Trophoblast cell (in vitro differentiated cells and primary cell): ENCODE measurements at regions not wholly inside any gene's neighbourhood (a gene's known extent, or its start where the extent isn't known, plus 50 kb on each side); places are given as distances from the start of the nearest gene placed in this dataset.

Source experiments
- DNase-seq, 2 donors: peaks; one replicate each; pipeline ENCODE4 v3.0.0-alpha.2; 2016
- H2AFZ ChIP-seq: 2 replicates; pipeline ENCODE4 v1.6.1; 2013; ENCODE audit warnings: low read length, moderate library complexity, mild to moderate bottlenecking; ENCODE audit not compliant: insufficient read depth, poor library complexity
- H2AK5ac ChIP-seq: 2 replicates; pipeline ENCODE4 v1.6.1; 2013; ENCODE audit warnings: mild to moderate bottlenecking, low read length
- H2BK120ac ChIP-seq: 2 replicates; pipeline ENCODE4 v1.6.1; 2013; ENCODE audit warnings: low read length, mild to moderate bottlenecking, moderate library complexity; ENCODE audit not compliant: insufficient read depth, poor library complexity
- H2BK12ac ChIP-seq: 2 replicates; pipeline ENCODE4 v1.6.1; 2013; ENCODE audit warnings: mild to moderate bottlenecking, low read length, moderate library complexity
- H2BK5ac ChIP-seq: 2 replicates; pipeline ENCODE4 v1.6.1; 2013; ENCODE audit warnings: low read length, low read depth, moderate library complexity, mild to moderate bottlenecking; ENCODE audit not compliant: poor library complexity
- H3K14ac ChIP-seq: 2 replicates; pipeline ENCODE4 v1.6.1; 2013; ENCODE audit warnings: mild to moderate bottlenecking, low read length
- H3K18ac ChIP-seq: 2 replicates; pipeline ENCODE4 v1.6.1; 2013; ENCODE audit warnings: mild to moderate bottlenecking, low read length
- H3K23ac ChIP-seq: 2 replicates; pipeline ENCODE4 v1.6.1; 2013; ENCODE audit warnings: low read length
- H3K27ac ChIP-seq: 2 replicates; pipeline ENCODE4 v1.5.1; 2013; ENCODE audit warnings: low read depth, mild to moderate bottlenecking, inconsistent platforms, low read length, moderate library complexity
- H3K27me3 ChIP-seq: 2 replicates; pipeline ENCODE4 v1.6.1; 2013; ENCODE audit warnings: inconsistent platforms, mild to moderate bottlenecking, low read length, moderate library complexity; ENCODE audit not compliant: insufficient read depth
- H3K36me3 ChIP-seq, 2 experiments: 1 replicate in 1 of 2; 2 replicates in 1 of 2; pipeline ENCODE4 v1.6.1; 2013; ENCODE audit warnings: low read length in 2 of 2, mild to moderate bottlenecking in 2 of 2, moderate library complexity in 1 of 2; ENCODE audit not compliant: insufficient read depth in 2 of 2, control insufficient read depth in 1 of 2
- H3K4ac ChIP-seq: 2 replicates; pipeline ENCODE4 v1.6.1; 2013; ENCODE audit warnings: low read depth, mild to moderate bottlenecking, low read length, moderate library complexity
- H3K4me1 ChIP-seq, 2 experiments: 1 replicate in 1 of 2; 2 replicates in 1 of 2; pipeline ENCODE4 v1.6.1; 2013; ENCODE audit warnings: low read length in 2 of 2, mild to moderate bottlenecking in 2 of 2, moderate library complexity in 1 of 2; ENCODE audit not compliant: insufficient read depth in 2 of 2, control insufficient read depth in 1 of 2
- H3K4me2 ChIP-seq: 2 replicates; pipeline ENCODE4 v1.6.1; 2013; ENCODE audit warnings: inconsistent platforms, mild to moderate bottlenecking, low read length, moderate library complexity
- H3K4me3 ChIP-seq: 2 replicates; pipeline ENCODE4 v1.5.1; 2013; ENCODE audit warnings: mild to moderate bottlenecking, low read depth, low read length, inconsistent platforms
- H3K79me1 ChIP-seq: one replicate; pipeline ENCODE4 v1.6.1; 2013; ENCODE audit warnings: low read length
- H3K79me2 ChIP-seq: 2 replicates; pipeline ENCODE4 v1.6.1; 2013; ENCODE audit warnings: low read length, mild to moderate bottlenecking; ENCODE audit not compliant: control insufficient read depth, insufficient read depth, poor library complexity
- H3K9ac ChIP-seq: 2 replicates; pipeline ENCODE4 v1.6.1; 2013; ENCODE audit warnings: mild to moderate bottlenecking, low read length
- H3K9me3 ChIP-seq: 2 replicates; pipeline ENCODE4 v1.6.1; 2013; ENCODE audit warnings: low read depth, mild to moderate bottlenecking, control low read depth, inconsistent platforms, low read length; ENCODE audit not compliant: insufficient read depth
- H4K12ac ChIP-seq: 2 replicates; pipeline ENCODE4 v1.6.1; 2013; ENCODE audit warnings: low read depth, mild to moderate bottlenecking, low read length, moderate library complexity
- H4K8ac ChIP-seq: 2 replicates; pipeline ENCODE4 v1.6.1; 2013; ENCODE audit warnings: low read depth, mild to moderate bottlenecking, low read length, moderate library complexity
- H4K91ac ChIP-seq: one replicate; pipeline ENCODE4 v1.6.1; 2013; ENCODE audit warnings: low read depth, mild to moderate bottlenecking, low read length, moderate library complexity
- WGBS: extraction: QIAGEN DNeasy Blood & Tissue Kit; methylation state at CpG from one replicate; pipeline ENCODE4 v1.1.7; 2013; ENCODE audit warnings: missing lambda C conversion rate; ENCODE audit not compliant: insufficient read length, insufficient coverage; ENCODE audit errors: extremely low coverage; 5-methylcytosine and 5-hydroxymethylcytosine counted together

DNA sequence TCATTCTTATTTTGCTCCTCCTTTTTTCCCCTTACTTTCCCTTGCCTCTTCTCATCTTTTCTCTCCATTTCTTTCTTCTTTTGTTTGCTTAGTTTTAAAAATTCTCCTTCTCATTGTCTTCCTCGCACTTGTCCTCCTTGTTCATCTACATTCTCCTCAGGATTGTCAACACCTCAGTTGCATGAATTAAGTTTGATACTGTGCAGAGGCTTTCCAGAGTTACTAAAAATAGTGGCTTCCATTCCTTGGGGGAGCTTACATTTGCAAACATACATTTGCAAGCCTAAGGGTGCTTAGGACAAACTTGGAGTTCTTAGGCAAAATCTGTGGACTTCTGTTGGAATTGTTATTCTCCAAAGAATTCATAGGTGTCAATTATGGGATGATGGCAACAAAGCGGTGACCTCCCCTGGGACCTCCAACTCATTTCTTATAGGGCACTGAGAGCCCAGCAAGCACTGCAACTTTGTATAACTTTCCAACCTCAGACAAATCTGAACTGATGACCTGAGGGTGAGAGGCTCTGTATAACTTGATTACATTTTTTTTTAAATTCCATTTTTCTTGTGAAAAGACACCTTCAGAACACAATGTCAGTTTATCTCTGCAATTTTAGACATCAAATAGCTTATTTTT, 371.4 kb downstream of the TMEM38B start:
- H4K91ac ChIP-seq: no peak overlapping the region
- DNase-seq: no peak
- WGBS: no CpG with 5 or more reads among the region's 2 CpGs

DNA sequence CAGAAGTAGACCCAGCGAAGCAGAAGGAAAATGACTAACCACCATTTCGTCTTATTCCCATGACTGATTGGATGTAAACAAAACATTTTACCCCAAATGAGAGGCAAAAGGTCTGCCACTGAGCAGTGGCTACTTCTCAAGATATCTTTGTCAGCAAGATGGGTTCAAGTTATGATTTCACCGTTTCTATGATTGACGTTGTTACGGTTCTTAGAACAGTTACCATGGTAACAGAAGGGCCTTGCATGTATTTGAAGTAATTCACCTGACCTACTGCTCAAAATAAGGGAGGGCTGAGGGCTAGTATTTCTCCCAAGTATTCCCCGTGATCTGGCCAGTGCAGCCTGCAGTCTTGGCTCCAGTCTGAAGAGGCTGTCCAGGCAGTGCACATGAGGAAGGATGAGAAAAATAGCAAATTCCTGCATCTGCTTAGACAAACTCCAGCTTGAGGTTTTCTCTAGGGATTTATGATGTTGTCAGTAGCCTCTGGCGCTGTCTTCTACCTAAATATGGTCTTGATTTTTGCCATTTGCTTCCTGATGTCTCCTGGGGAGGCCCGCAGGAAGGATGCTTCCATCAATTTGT, 372.7 kb downstream of the TMEM38B start:
- H3K79me2 ChIP-seq: no peaks in the 10 kb centered on the region
- no peak overlapping the region for H3K18ac ChIP-seq
- H3K4me2 ChIP-seq: no peak overlapping the region
- no peak overlapping the region for H2BK120ac ChIP-seq
- no peaks in the 10 kb centered on the region for H3K9me3 ChIP-seq
- H3K79me1 ChIP-seq: no peaks in the 10 kb centered on the region
- H3K27ac ChIP-seq: no peak overlapping the region
- no peak overlapping the region for H3K9ac ChIP-seq
- H2BK12ac ChIP-seq: no peak overlapping the region
- no peak overlapping the region for H3K4me3 ChIP-seq
- H3K14ac ChIP-seq: no peak overlapping the region
- DNase-seq: no peak
- H3K23ac ChIP-seq: no peak overlapping the region
- no peaks in the 10 kb centered on the region for H3K36me3 ChIP-seq
- no peak overlapping the region for H2AK5ac ChIP-seq
- H4K12ac ChIP-seq: no peak overlapping the region
- no peak overlapping the region for H3K4ac ChIP-seq
- no peak overlapping the region for H2BK5ac ChIP-seq
- no peak overlapping the region for H2AFZ ChIP-seq
- H3K27me3 ChIP-seq: no peaks in the 10 kb centered on the region
- WGBS: no CpG with 5 or more reads among the region's 8 CpGs
- no peak overlapping the region for H4K8ac ChIP-seq
- H3K4me1 ChIP-seq: no peaks in the 10 kb centered on the region
- H4K91ac ChIP-seq: no peak overlapping the region

More for the DNA sequence above, 371.4 kb downstream of the TMEM38B start:
- no peak overlapping the region for H2AFZ ChIP-seq
- H2AK5ac ChIP-seq: no peak overlapping the region
- H3K27ac ChIP-seq: no peak overlapping the region
- H3K79me1 ChIP-seq: no peaks in the 10 kb centered on the region
- no peaks in the 10 kb centered on the region for H3K79me2 ChIP-seq
- no peak overlapping the region for H2BK5ac ChIP-seq
- H3K4me2 ChIP-seq: no peak overlapping the region
- H3K36me3 ChIP-seq: no peaks in the 10 kb centered on the region
- no peak overlapping the region for H3K23ac ChIP-seq
- no peaks in the 10 kb centered on the region for H3K4me1 ChIP-seq
- H3K9me3 ChIP-seq: no peaks in the 10 kb centered on the region
- no peak overlapping the region for H2BK120ac ChIP-seq
- H3K9ac ChIP-seq: no peak overlapping the region
- H3K18ac ChIP-seq: no peak overlapping the region
- H4K8ac ChIP-seq: no peak overlapping the region
- H3K4ac ChIP-seq: no peak overlapping the region
- H3K4me3 ChIP-seq: no peak overlapping the region
- H3K14ac ChIP-seq: no peak overlapping the region
- no peak overlapping the region for H4K12ac ChIP-seq
- no peak overlapping the region for H2BK12ac ChIP-seq
- H3K27me3 ChIP-seq: no peaks in the 10 kb centered on the region

DNA sequence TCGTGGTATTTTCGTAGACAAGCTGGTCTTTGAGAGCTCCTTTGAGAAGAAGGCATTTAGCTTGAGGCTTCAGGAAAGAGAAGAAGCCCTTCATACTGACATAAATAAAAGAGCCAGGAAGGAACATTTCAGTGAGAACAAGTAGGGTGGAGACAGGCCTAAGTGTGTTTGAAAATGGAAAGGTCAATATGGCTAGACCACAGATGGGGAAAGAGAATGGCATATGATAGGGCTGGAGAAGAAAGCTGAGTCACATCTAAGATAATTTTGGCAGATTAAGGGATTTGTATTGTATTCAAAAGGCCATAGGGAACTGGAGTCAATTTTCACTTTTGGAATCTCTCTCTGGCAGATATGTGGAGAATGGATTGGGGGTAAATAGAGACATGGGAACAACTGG, 374.9 kb downstream of the TMEM38B start:
- no peak overlapping the region for H4K12ac ChIP-seq
- H4K91ac ChIP-seq: no peak overlapping the region
- no peak overlapping the region for H2AFZ ChIP-seq
- H3K9me3 ChIP-seq: no peaks in the 10 kb centered on the region
- WGBS: no CpG with 5 or more reads among the region's 2 CpGs
- H3K27me3 ChIP-seq: no peaks in the 10 kb centered on the region
- no peak overlapping the region for H4K8ac ChIP-seq
- DNase-seq: no peak
- no peaks in the 10 kb centered on the region for H3K79me1 ChIP-seq
- no peak overlapping the region for H3K4me3 ChIP-seq
- no peak overlapping the region for H2BK5ac ChIP-seq
- no peak overlapping the region for H2BK120ac ChIP-seq
- H3K9ac ChIP-seq: no peak overlapping the region
- no peaks in the 10 kb centered on the region for H3K79me2 ChIP-seq
- H3K4ac ChIP-seq: no peak overlapping the region
- H3K18ac ChIP-seq: no peak overlapping the region
- H3K36me3 ChIP-seq: no peaks in the 10 kb centered on the region
- no peak overlapping the region for H3K27ac ChIP-seq
- no peak overlapping the region for H3K23ac ChIP-seq
- H3K14ac ChIP-seq: no peak overlapping the region
- no peaks in the 10 kb centered on the region for H3K4me1 ChIP-seq
- no peak overlapping the region for H3K4me2 ChIP-seq
- H2BK12ac ChIP-seq: no peak overlapping the region
- H2AK5ac ChIP-seq: no peak overlapping the region

DNA sequence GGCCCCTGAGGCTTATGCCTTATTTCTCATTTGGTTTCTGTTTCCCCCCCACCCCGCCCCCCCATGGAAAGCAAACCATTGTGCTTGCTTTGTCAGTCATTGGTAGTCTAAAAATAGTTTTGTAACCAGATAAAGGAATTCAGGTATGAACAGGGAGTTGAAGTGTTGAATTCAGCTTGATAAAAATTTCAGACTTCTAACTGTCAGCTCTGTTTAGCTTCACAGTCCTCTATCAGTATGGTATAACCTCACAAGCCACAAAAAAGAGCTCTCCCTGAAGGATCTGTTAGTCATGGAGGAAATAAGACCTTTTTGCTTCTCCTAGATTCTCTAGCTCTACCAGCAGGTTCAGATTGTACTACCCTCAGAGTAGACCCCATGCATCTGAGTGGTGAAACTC, 378.1 kb downstream of the TMEM38B start:
- H2BK5ac ChIP-seq: no peak overlapping the region
- H3K27ac ChIP-seq: no peak overlapping the region
- no CpG with 5 or more reads among the region's 1 CpG for whole genome bisulfite sequencing
- no peak overlapping the region for H3K18ac ChIP-seq
- H3K14ac ChIP-seq: no peak overlapping the region
- no peak overlapping the region for H4K8ac ChIP-seq
- H3K4me3 ChIP-seq: no peak overlapping the region
- no peak overlapping the region for H2AFZ ChIP-seq
- H4K91ac ChIP-seq: no peak overlapping the region
- H3K9me3 ChIP-seq: no peaks in the 10 kb centered on the region
- H3K4me2 ChIP-seq: no peak overlapping the region
- H3K23ac ChIP-seq: no peak overlapping the region
- no peaks in the 10 kb centered on the region for H3K36me3 ChIP-seq
- no peaks in the 10 kb centered on the region for H3K79me1 ChIP-seq
- no peak overlapping the region for H2BK120ac ChIP-seq
- no peak overlapping the region for H3K9ac ChIP-seq
- H3K27me3 ChIP-seq: no peaks in the 10 kb centered on the region
- no peaks in the 10 kb centered on the region for H3K79me2 ChIP-seq
- H2BK12ac ChIP-seq: no peak overlapping the region
- H3K4ac ChIP-seq: no peak overlapping the region
- no peak overlapping the region for H2AK5ac ChIP-seq
- H3K4me1 ChIP-seq: no peaks in the 10 kb centered on the region
- no peak overlapping the region for H4K12ac ChIP-seq
- no peak for DNase-seq
